WTC11 (cell line): ENCODE measurements at regions not wholly inside any gene's neighbourhood (a gene's known extent, or its start where the extent isn't known, plus 50 kb on each side); places are given as distances from the start of the nearest gene placed in this dataset.

Experiments used
- ATF2 ChIP-seq: sonication (generic); formaldehyde crosslinking; IDR thresholded peaks from 2 replicates; pipeline ENCODE4 v1.8.1; 2022; ENCODE audit warnings: low read depth, missing genetic modification reagents, borderline replicate concordance
- CTCF ChIP-seq: fragments of 200-600 bp; IDR thresholded peaks from 2 replicates; pipeline ENCODE4 v1.8.0; 2022; ENCODE audit warnings: antibody characterized with exemption
- ESRRA ChIP-seq: sonication (generic); formaldehyde crosslinking; IDR thresholded peaks from 2 replicates; pipeline ENCODE4 v1.8.1; 2022; ENCODE audit warnings: mild to moderate bottlenecking, missing genetic modification reagents, borderline replicate concordance
- JUN ChIP-seq: sonication (generic); formaldehyde crosslinking; IDR thresholded peaks from 2 replicates; pipeline ENCODE4 v1.8.0; 2023; ENCODE audit warnings: mild to moderate bottlenecking, missing genetic modification reagents
- MAX ChIP-seq: sonication (generic); formaldehyde crosslinking; IDR thresholded peaks from 2 replicates; pipeline ENCODE4 v1.8.0; 2022; ENCODE audit warnings: mild to moderate bottlenecking, missing genetic modification reagents
- MLX ChIP-seq: sonication (generic); formaldehyde crosslinking; IDR thresholded peaks from 2 replicates; pipeline ENCODE4 v1.8.1; 2023; ENCODE audit warnings: mild to moderate bottlenecking, missing genetic modification reagents, moderate library complexity
- NR1H2 ChIP-seq: sonication (generic); formaldehyde crosslinking; IDR thresholded peaks from 2 replicates; pipeline ENCODE4 v1.9.0; 2021; ENCODE audit warnings: mild to moderate bottlenecking, moderate library complexity, missing genetic modification reagents
- NR2C2 ChIP-seq: sonication (generic); formaldehyde crosslinking; IDR thresholded peaks from 2 replicates; pipeline ENCODE4 v1.8.0; 2022; ENCODE audit warnings: mild to moderate bottlenecking, missing genetic modification reagents
- TEAD1 ChIP-seq: sonication (generic); formaldehyde crosslinking; IDR thresholded peaks from 2 replicates; pipeline ENCODE4 v1.8.0; 2022; ENCODE audit warnings: mild to moderate bottlenecking, missing genetic modification reagents
- USF2 ChIP-seq: sonication (generic); formaldehyde crosslinking; IDR thresholded peaks from 2 replicates; pipeline ENCODE4 v1.8.1; 2023; ENCODE audit warnings: mild to moderate bottlenecking, missing genetic modification reagents, moderate library complexity
- ZBTB21 ChIP-seq: sonication (generic); formaldehyde crosslinking; IDR thresholded peaks from 2 replicates; pipeline ENCODE4 v1.8.1; 2023; ENCODE audit warnings: mild to moderate bottlenecking, missing genetic modification reagents, borderline replicate concordance
- ZNF121 ChIP-seq: sonication (generic); formaldehyde crosslinking; IDR thresholded peaks from 2 replicates; pipeline ENCODE4 v1.8.0; 2023; ENCODE audit warnings: missing genetic modification reagents
- ZNF138 ChIP-seq: sonication (generic); formaldehyde crosslinking; conservative IDR thresholded peaks from 2 replicates; pipeline ENCODE4 v1.8.1; 2022; ENCODE audit warnings: mild to moderate bottlenecking, moderate library complexity, missing genetic modification reagents
- ZNF512 ChIP-seq: sonication (generic); formaldehyde crosslinking; IDR thresholded peaks from 2 replicates; pipeline ENCODE4 v1.8.1; 2022; ENCODE audit warnings: missing genetic modification reagents, borderline replicate concordance

- TF ChIP-seq ZNF121: no peak
- TF ChIP-seq CTCF: no peak
- TF ChIP-seq TEAD1: no peak
- TF ChIP-seq MLX: no peak
- no peak for TF ChIP-seq NR1H2 (CRISPR knock-in tag)
- TF ChIP-seq ZBTB21 (CRISPR knock-in tag): no peak
- no peak for TF ChIP-seq MAX
- no peak for TF ChIP-seq NR2C2 (CRISPR knock-in tag)
- no peak for TF ChIP-seq ZNF512 (CRISPR knock-in tag)
- no peak for TF ChIP-seq ATF2 (CRISPR knock-in tag)
- no peak for TF ChIP-seq ZNF138 (CRISPR knock-in tag)
- no peak for TF ChIP-seq USF2 (CRISPR knock-in tag)
- no peak for TF ChIP-seq JUN (CRISPR knock-in tag)
- no peak for TF ChIP-seq ESRRA (CRISPR knock-in tag)
These were observed 89.9 kb upstream of the LUZP2 start for GRCh38 chr11:24406980-24407379.
